GM21423 (cell line): ENCODE measurements at regions not wholly inside any gene's neighbourhood (a gene's known extent, or its start where the extent isn't known, plus 50 kb on each side); places are given as distances from the start of the nearest gene placed in this dataset.
"Not testable (repeated sequence)": the region's sequence is repeated elsewhere in the genome, so short reads cannot be mapped to it uniquely, and the experiment has no call there.

ENCODE experiments used
- ATAC-seq: cut with Tn5 transposase; IDR thresholded peaks from one replicate; pipeline ENCODE4 v1.9.1; 2021; ENCODE audit warnings: mild to moderate bottlenecking, moderate library complexity; ENCODE audit not compliant: unreplicated experiment

- no peak for ATAC-seq
Observed at GRCh38 chrX:771536-771935, 140.9 kb downstream of the SHOX start.

- ATAC-seq, result no peak
Observed at GRCh38 chrX:769796-770195, 139.2 kb downstream of the SHOX start.

- ATAC-seq, result no peak
Observed at GRCh38 chrX:768596-768995, 138.0 kb downstream of the SHOX start.

GRCh38 chrX:758917-759316 is 128.3 kb downstream of the SHOX start:
- ATAC-seq, result no peak

GRCh38 chrX:750812-751211 is 120.2 kb downstream of the SHOX start:
- no peak for ATAC-seq

DNA sequence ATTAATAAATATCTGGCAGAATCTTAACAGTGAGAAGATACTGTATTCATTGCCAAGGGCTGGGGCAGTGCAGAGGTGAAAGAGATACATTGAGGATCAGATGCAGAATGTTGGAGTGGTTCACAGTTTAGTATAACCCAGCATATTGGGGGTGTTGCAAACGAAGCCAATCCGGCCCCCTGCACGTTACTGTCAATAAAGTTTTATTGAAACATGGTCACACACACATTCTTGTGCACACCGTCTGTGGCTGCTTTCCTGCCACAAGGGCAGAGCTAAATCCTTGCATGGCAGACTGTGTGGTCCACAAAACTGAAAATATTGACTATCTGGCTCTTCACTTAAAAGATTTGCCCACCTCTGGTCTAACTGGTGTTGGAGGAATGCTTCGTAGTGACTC is 119.7 kb downstream of the SHOX start:
- ATAC-seq, result no peak

GRCh38 chrX:747176-747575 is 116.6 kb downstream of the SHOX start:
- ATAC-seq, result no peak

DNA sequence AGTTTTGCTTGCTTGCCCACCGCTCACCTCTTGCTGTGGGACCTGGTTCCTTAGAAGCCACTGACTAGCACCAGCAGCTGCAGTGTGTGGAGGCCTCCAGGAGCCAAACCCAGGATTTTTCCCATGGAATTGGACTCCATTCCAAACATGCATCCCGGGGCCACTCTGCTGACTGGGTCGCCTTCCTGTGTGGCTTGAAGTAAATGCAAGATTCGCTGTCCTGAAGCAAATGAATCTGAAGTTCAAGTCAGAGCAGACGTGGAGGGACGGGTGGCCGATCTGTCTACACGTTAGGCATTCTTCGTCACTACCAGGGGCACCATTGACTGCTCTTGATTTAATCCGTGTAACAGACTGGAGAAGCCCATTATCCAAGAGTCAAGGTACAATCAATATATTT is 109.0 kb downstream of the SHOX start:
- no peak for ATAC-seq

GRCh38 chrX:737021-737420 is 106.4 kb downstream of the SHOX start:
- ATAC-seq, result not testable (repeated sequence)

DNA sequence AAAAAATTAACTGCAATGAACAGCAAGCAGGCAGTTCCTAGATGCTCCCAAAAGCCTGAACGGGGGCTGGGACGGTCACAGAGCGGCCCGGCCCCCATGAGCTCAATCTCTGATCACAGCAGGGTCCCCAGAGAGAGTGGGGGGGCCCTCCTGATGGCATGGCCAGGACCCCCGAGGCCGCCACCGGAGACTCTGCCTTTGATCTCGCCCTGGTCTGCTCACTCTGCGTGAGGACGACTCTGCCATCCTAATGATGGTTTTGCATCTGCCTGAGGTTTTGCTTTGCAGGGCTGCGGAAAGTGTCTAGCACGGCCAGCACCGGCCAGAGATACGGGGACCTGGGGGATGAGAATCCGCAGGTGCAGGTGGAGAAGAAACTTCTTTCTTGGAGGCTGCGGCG is 103.8 kb downstream of the SHOX start:
- ATAC-seq, result no peak

GRCh38 chrX:733961-734360 is 103.4 kb downstream of the SHOX start:
- no peak for ATAC-seq

- no peak for ATAC-seq
Observed at GRCh38 chrX:729583-730409, 99.2 kb downstream of the SHOX start.

DNA sequence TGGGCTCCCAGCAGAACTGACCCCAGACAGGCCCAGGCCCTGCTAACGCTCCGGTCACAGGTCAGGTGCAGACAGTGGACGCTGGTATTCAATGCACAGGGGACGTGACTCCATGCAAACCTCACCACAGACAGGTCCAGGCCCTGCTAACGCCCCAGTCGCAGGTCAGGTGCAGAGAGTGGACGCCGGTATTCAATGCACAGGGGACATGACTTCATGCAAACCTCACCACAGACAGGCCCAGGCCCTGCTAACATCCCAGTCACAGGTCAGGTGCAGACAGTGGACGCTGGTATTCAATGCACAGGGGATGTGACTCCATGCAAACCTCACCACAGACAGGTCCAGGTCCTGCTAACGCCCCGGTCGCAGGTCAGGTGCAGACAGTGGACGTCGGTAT is 98.5 kb downstream of the SHOX start:
- not testable (repeated sequence) for ATAC-seq

- ATAC-seq, result not testable (repeated sequence)
Observed at GRCh38 chrX:728639-729038, 98.0 kb downstream of the SHOX start.

DNA sequence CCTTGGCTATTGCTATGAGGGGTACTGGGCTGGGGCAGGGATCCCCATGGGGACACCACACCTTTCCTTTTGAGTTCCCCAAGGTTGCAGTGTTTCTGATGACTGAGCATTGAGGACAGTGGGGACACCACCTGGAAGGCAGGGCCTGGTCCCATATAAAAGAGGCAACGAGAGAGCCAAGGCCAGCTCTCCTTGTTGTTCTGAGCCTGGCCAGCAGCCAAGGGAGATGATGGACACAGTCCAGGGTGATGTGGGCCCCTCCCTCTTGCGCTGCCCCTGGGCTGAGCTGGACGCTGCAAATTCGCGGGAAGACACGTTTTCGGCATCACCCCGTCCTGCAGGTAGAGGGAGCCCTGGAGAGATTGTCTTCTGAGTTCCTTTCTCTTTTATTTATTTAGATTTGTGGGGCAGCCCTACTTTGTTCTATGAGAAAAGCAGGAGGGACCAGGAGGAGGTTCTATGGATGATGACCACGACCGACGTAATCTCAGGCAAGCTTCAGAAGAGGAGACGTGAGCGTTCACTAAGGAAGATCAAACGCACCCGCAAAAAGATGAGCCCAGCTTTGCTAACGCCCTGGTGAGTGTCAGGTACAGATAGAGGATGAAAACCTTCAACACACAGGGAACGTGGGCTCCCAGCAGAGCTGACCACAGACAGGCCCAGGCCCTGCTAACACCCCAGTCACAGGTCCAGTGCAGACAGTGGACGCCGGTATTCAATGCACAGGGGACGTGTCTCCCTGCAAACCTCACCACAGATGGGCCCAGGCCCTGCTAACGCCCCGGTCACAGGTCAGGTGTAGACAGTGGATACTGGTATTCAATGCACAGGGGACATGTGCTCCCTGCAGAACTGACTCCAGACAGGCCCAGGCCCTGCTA is 97.4 kb downstream of the SHOX start:
- no peak for ATAC-seq

DNA sequence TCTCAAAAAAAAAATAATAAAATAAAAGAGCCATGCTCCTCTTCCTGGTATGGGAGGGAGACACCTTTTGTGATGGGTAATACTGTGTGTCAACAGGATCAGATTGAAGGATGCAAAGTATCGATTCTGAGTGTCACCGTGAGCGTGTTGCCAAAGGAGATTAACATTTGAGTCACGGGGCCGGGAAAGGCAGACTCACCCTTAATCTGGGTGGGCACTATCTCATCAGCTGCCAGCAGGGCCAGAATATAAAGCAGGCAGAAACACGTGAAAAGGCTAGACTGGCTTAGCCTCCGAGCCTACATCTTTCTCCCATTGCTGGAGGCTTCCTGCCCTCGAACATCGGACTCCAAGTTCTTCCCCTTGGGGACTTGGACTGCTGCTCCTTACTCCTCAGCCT is 95.4 kb downstream of the SHOX start:
- no peak for ATAC-seq

- ATAC-seq, result no peak
Observed at GRCh38 chrX:724256-724655, 93.7 kb downstream of the SHOX start.

DNA sequence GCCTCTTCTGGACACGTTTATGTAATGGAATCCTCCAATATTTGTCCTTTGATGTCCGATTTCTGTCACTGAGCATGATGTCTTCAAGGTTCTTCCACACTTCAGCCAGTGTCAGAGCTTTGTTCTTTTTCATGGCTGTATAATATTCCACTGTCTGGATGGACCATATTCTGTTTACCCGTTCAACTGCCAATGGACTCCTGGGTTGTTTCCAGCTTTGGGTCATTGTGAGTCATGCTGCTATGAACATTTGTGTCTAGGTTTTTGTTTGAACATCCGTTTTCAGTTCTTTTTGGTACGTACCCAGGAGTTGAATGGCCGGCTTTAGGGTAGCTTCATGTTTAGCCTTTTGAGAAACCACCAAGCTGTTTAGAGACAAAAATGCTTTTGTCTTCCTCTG is 93.2 kb downstream of the SHOX start:
- ATAC-seq, result no peak

DNA sequence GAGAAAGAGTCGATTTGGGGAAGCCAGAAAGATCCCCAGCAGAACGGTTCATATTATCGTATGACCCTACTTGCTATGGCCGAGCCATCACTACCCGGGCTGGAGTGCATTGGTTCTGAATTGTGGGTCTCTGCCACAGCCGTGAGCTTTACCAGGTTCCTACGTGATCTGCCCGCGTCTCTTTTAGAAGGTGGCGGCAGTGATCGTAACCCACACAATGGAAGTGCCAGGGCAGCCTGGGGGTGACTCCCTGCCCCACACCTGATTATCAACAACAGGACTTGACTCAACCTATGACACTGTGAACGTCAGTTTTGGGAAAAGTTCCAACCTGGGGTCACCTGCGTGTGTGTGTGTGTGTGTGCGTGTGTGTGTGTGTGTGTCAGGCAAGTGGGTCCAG is 90.8 kb downstream of the SHOX start:
- no peak for ATAC-seq

GRCh38 chrX:720825-721224 is 90.2 kb downstream of the SHOX start:
- no peak for ATAC-seq

GRCh38 chrX:720250-720649 is 89.7 kb downstream of the SHOX start:
- ATAC-seq, result no peak

GRCh38 chrX:716136-716535 is 85.5 kb downstream of the SHOX start:
- no peak for ATAC-seq
